ENCODE measurements at regions not wholly inside any gene's neighbourhood (a gene's known extent, or its start where the extent isn't known, plus 50 kb on each side); places are given as distances from the start of the nearest gene placed in this dataset.

GRCh38 chr2:172216477-172216876, 113.8 kb upstream of the DLX2 start:
- TF ChIP-seq, protein P1, sequence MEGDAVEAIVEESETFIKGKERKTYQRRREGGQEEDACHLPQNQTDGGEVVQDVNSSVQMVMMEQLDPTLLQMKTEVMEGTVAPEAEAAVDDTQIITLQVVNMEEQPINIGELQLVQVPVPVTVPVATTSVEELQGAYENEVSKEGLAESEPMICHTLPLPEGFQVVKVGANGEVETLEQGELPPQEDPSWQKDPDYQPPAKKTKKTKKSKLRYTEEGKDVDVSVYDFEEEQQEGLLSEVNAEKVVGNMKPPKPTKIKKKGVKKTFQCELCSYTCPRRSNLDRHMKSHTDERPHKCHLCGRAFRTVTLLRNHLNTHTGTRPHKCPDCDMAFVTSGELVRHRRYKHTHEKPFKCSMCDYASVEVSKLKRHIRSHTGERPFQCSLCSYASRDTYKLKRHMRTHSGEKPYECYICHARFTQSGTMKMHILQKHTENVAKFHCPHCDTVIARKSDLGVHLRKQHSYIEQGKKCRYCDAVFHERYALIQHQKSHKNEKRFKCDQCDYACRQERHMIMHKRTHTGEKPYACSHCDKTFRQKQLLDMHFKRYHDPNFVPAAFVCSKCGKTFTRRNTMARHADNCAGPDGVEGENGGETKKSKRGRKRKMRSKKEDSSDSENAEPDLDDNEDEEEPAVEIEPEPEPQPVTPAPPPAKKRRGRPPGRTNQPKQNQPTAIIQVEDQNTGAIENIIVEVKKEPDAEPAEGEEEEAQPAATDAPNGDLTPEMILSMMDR (conservative IDR thresholded peaks at IDR 0.05; ENCODE audit: low read depth, low read length), result no peak
- no peak for TF ChIP-seq EZH2 (IDR thresholded peaks at IDR 0.05; ENCODE audit: borderline replicate concordance, low read depth, low read length, poor library complexity, severe bottlenecking)
